ENCODE measurements at regions not wholly inside any gene's neighbourhood (a gene's known extent, or its start where the extent isn't known, plus 50 kb on each side); places are given as distances from the start of the nearest gene placed in this dataset.

GRCh38 chr6:128641703-128642102 lies 121.3 kb upstream of the PTPRK start:
- DNase-seq (ENCODE audit: low read depth, low spot score) (no peak), FAIRE-seq (no peak), ATAC-seq (no peak)
- Histone ChIP-seq H3K79me2 (ENCODE audit: control insufficient read depth, insufficient read depth, low read length) (no peaks in the 10 kb centered on the region), H3K4me3 (no peak overlapping the region), H3K4me2 (ENCODE audit: control insufficient read depth, insufficient read depth) (no peak overlapping the region), H3K9ac (ENCODE audit: control insufficient read depth, insufficient read depth, low read length) (no peak overlapping the region), H4K20me1 (ENCODE audit: control insufficient read depth, insufficient read depth) (no peaks in the 10 kb centered on the region), H3K27me3 (replicated peaks in 1 of 2; ENCODE audit: control insufficient read depth in 2 of 2, insufficient read depth in 2 of 2, low read length in 1 of 2) (no peaks in the 10 kb centered on the region), H3K4me1 (ENCODE audit: control insufficient read depth, insufficient read depth, low read length) (no peaks in the 10 kb centered on the region), H3K36me3 (ENCODE audit: control insufficient read depth in 2 of 2, insufficient read depth in 2 of 2, low read length in 1 of 2) (no peaks in the 10 kb centered on the region), H2AFZ (ENCODE audit: control insufficient read depth, low read depth, low read length) (no peak overlapping the region), H3K27ac (ENCODE audit: control insufficient read depth, insufficient read depth) (no peak overlapping the region), H3K9me3 (replicated peaks; ENCODE audit: control insufficient read depth, insufficient read depth, low read length) (no peaks in the 10 kb centered on the region)
- no TSS peak for BruUV-seq (replicated peaks)
- intact Hi-C loops (cut with micrococcal nuclease; ENCODE audit: unreplicated experiment) (no loop called here), in situ Hi-C loops (cut with MboI) (no loop called here)
- SMC1A ChIA-PET (ENCODE audit: uncharacterized antibody, unreplicated experiment), result no interaction called here
- TF ChIP-seq HDAC2 (IDR thresholded peaks at IDR 0.05), result no peak
- TF ChIP-seq SUPT20H (IDR thresholded peaks at IDR 0.05; ENCODE audit: borderline replicate concordance, control insufficient read depth, low read depth, low read length), result no peak
- no peak for TF ChIP-seq CREM (IDR thresholded peaks at IDR 0.05; ENCODE audit: low read depth)
- TF ChIP-seq FOS (IDR thresholded peaks at IDR 0.05; ENCODE audit: borderline replicate concordance, extremely low read depth, insufficient read length), result no peak
- no peak for TF ChIP-seq HCFC1 (IDR thresholded peaks at IDR 0.05; ENCODE audit: low read length)
- no peak for TF ChIP-seq CEBPB (IDR thresholded peaks at IDR 0.05; ENCODE audit: borderline replicate concordance in 1 of 2, low read depth in 2 of 2, low read length in 2 of 2)
- no peak for TF ChIP-seq RUNX3 (IDR thresholded peaks at IDR 0.05; ENCODE audit: low read length)
- no peak for TF ChIP-seq MXI1 (IDR thresholded peaks at IDR 0.05; ENCODE audit: low read depth, low read length)
- TF ChIP-seq, protein P1, sequence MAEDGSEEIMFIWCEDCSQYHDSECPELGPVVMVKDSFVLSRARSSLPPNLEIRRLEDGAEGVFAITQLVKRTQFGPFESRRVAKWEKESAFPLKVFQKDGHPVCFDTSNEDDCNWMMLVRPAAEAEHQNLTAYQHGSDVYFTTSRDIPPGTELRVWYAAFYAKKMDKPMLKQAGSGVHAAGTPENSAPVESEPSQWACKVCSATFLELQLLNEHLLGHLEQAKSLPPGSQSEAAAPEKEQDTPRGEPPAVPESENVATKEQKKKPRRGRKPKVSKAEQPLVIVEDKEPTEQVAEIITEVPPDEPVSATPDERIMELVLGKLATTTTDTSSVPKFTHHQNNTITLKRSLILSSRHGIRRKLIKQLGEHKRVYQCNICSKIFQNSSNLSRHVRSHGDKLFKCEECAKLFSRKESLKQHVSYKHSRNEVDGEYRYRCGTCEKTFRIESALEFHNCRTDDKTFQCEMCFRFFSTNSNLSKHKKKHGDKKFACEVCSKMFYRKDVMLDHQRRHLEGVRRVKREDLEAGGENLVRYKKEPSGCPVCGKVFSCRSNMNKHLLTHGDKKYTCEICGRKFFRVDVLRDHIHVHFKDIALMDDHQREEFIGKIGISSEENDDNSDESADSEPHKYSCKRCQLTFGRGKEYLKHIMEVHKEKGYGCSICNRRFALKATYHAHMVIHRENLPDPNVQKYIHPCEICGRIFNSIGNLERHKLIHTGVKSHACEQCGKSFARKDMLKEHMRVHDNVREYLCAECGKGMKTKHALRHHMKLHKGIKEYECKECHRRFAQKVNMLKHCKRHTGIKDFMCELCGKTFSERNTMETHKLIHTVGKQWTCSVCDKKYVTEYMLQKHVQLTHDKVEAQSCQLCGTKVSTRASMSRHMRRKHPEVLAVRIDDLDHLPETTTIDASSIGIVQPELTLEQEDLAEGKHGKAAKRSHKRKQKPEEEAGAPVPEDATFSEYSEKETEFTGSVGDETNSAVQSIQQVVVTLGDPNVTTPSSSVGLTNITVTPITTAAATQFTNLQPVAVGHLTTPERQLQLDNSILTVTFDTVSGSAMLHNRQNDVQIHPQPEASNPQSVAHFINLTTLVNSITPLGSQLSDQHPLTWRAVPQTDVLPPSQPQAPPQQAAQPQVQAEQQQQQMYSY (CRISPR knock-in tag; IDR thresholded peaks at IDR 0.05), result no peak
- no peak for TF ChIP-seq SRF (IDR thresholded peaks at IDR 0.05; ENCODE audit: low read depth in 2 of 2, low read length in 2 of 2)
- RAD21 ChIA-PET (ENCODE audit: unreplicated experiment), result no interaction called here
- POLR2A ChIA-PET, result no interaction called here
- CTCF ChIA-PET, result no interaction called here

Measured in GM12878 (cell line).